ENCODE measurements at regions not wholly inside any gene's neighbourhood (a gene's known extent, or its start where the extent isn't known, plus 50 kb on each side); places are given as distances from the start of the nearest gene placed in this dataset.
A peak's percentile ranks its signal among the peaks of the same experiment; 100 is the strongest.

DNA sequence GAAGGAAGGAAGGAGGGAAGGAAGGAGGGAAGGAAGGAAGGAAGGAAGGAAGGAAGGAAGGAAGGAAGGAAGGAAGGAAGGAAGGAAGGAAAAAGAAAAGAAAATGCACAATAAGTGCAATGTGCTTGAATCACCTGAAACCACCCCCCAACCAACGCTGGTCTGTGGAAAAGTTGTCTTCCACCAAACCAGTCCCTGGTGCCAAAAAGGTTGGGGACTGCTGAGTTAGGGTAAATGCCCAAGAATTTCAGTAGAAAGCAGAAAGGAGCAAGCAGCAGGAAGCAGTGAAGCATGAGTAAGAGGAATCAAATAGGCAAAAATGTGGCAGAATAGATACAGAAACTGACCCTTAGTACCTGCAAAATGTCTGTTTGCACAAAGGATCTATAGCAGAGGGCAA, 137.2 kb downstream of the JCAD start:
- CTCF ChIA-PET: no interaction called here
- Mint-ChIP-seq H3K4me3 (no peak overlapping the region), H3K9me3 (peaks cover 7% of the 10 kb centered on the region), H3K27me3 (peaks cover 20% of the 10 kb centered on the region), H3K36me3 (no peaks in the 10 kb centered on the region), H3K4me1 (ENCODE audit: low read depth) (no peaks in the 10 kb centered on the region), H3K27ac (no peak overlapping the region)
- DNase-seq: no peak
- intact Hi-C loops (cut with micrococcal nuclease): no loop called here
- POLR2A ChIA-PET: no interaction called here

DNA sequence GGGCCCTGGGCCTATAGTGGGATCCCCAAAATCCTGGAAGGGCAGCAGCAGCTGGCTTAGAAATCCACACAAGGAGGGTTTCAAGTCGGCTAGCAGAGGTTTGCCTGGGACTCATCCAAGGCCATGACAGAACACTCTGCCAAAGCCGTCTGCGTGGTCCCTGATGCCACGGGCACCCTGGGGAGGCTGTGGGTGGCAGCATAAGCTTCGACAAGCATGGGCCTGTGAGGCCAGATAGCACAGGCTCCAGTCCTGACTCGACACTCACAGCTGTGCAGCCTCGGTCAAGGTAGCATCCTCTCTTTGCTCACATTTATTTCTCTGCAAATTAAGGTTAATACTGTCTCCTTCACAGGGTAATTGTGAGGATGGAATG, 138.3 kb downstream of the JCAD start:
- Mint-ChIP-seq H3K4me3 (no peak overlapping the region), H3K27me3 (peaks cover 20% of the 10 kb centered on the region), H3K36me3 (no peaks in the 10 kb centered on the region), H3K9me3 (peaks cover 4% of the 10 kb centered on the region), H3K27ac (no peak overlapping the region), H3K4me1 (ENCODE audit: low read depth) (no peaks in the 10 kb centered on the region)
- CTCF ChIA-PET: no interaction called here
- intact Hi-C loops (cut with micrococcal nuclease): no loop called here
- POLR2A ChIA-PET: no interaction called here
- no peak for DNase-seq

DNA sequence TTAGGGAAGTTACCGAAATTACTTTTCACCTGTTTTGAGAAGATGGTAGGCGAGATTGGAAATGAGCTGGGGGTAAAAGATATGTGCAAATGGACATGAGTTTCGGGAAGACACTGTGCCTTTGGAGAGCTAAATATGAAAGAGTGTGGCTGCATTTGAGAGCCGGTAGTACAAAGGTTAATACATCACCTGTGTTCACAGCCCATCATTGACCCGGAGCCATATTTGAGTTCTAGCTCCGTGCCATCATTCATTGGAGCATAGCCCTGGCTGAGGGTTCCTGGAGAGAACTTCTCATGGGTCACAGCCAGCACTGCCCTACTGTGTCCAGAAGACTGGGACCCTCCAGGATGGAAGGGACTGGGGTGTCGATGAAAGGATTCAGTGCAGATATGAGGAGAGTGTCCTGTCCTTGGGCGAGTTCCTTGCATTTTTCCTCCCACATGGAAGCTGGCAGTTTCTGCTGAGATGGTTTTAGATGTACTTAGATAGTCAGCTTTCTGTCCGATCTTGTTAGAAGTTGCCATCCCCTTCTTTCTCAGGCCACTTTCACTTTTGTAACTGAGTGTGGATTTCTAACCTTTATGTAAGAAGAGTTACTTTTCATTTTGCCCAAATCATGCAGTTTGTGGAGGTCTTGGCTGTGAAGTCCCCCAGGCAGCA, 138.8 kb downstream of the JCAD start:
- peaks cover 20% of the 10 kb centered on the region for H3K27me3 Mint-ChIP-seq
- POLR2A ChIA-PET: no interaction called here
- intact Hi-C loops (cut with micrococcal nuclease): no loop called here
- no peak overlapping the region for H3K4me3 Mint-ChIP-seq
- DNase-seq: no peak
- no peaks in the 10 kb centered on the region for H3K4me1 Mint-ChIP-seq (ENCODE audit: low read depth)
- H3K27ac Mint-ChIP-seq: no peak overlapping the region
- H3K9me3 Mint-ChIP-seq: no peaks in the 10 kb centered on the region
- CTCF ChIA-PET: no interaction called here
- H3K36me3 Mint-ChIP-seq: no peaks in the 10 kb centered on the region

DNA sequence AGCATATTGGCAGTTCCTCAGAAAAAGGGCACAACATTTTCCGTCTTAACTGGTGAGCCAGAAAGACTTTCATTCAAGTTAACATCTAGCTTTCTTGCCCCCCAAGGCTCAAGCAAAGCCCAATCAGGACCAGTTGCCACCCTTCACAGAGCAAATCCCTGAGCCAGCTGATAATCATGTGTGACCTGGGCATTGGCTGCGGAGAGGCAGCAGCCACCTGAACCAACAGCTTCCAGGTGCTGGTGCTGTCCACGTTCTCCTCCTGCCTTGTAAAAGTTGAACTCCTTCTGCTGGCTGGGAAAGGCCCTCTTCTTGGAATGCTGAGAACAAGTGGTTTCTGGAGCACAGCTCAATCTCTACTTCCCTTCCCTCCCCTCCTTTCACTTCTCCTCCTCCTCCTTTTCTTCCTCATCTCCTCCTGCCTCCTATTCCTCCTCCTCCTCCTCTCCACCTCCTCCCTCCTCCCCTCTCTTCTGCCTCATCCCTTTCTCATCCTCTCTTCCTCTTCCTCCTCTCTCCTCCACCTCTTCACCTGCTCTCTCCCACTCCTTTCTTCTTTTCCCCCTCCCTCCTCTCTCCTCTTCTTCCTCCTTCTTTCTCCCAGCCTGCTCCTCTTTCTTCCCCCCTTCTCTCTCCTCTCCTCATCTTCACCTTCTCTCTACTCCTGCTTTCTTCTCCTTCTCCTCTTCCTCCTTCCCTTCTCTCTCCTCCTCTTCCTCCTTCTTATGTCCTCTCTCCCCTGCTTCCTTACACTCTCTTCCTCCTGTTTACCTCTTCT, 140.6 kb downstream of the JCAD start:
- CTCF ChIA-PET: interaction anchor here (0.6 kb wide), 1 partner anchor 23 kb away, joined by 3 read pairs; no protein-coding TSS in a partner anchor
- DNase-seq: no peak
- no peaks in the 10 kb centered on the region for H3K9me3 Mint-ChIP-seq
- H3K36me3 Mint-ChIP-seq: no peaks in the 10 kb centered on the region
- no peak overlapping the region for H3K4me3 Mint-ChIP-seq
- H3K4me1 Mint-ChIP-seq (ENCODE audit: low read depth): no peaks in the 10 kb centered on the region
- H3K27me3 Mint-ChIP-seq: peaks cover 19% of the 10 kb centered on the region
- H3K27ac Mint-ChIP-seq: no peak overlapping the region
- POLR2A ChIA-PET: no interaction called here
- intact Hi-C loops (cut with micrococcal nuclease): no loop called here

DNA sequence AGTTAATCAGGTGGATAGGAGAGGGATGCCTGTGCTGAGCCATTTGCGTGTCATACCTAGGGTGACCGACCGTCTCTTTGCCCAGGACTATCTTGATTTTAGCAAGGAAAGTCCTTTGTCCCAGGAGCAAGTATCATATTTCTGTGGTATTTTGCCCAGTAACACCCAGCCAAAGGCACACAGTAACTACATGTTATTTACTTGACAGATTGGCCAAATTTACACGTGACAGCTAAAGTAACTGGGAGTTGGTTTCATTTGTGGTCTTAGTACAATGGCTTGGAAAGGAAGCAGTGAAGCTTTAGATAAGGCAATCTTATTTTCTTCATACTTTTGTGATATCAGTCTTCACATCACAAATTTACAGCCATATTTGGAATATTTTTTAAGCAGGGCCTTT, 142.1 kb downstream of the JCAD start:
- no peaks in the 10 kb centered on the region for H3K9me3 Mint-ChIP-seq
- H3K27me3 Mint-ChIP-seq: peaks cover 12% of the 10 kb centered on the region
- POLR2A ChIA-PET: no interaction called here
- no peak for DNase-seq
- no peaks in the 10 kb centered on the region for H3K4me1 Mint-ChIP-seq (ENCODE audit: low read depth)
- CTCF ChIA-PET: no interaction called here
- H3K4me3 Mint-ChIP-seq: no peak overlapping the region
- no peak overlapping the region for H3K27ac Mint-ChIP-seq
- H3K36me3 Mint-ChIP-seq: no peaks in the 10 kb centered on the region
- intact Hi-C loops (cut with micrococcal nuclease): no loop called here

DNA sequence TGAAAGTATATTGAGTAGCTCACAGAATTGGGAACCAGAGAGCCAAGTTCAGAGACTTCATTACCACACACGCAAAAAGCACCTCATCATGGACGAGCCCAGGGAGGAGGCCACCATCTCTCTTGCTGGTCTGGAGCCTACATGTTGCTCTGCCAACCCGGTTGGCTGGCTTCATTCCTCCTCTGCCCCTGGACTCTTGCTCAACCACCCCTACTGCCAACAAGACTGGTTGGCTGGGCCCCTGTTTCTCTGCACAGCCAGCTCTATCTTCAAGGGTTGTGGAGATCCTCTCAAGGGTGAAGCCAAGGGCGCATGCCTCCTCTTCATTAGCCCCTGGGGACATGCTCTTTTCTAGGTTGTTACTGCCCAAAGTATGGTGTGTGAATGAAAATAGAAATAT, 142.7 kb downstream of the JCAD start:
- intact Hi-C loops (cut with micrococcal nuclease): no loop called here
- no peak overlapping the region for H3K4me3 Mint-ChIP-seq
- DNase-seq: no peak
- ChIA-PET POLR2A (no interaction called here), CTCF (no interaction called here)
- no peaks in the 10 kb centered on the region for H3K4me1 Mint-ChIP-seq (ENCODE audit: low read depth)
- peaks cover 13% of the 10 kb centered on the region for H3K27me3 Mint-ChIP-seq
- H3K9me3 Mint-ChIP-seq: no peaks in the 10 kb centered on the region
- H3K27ac Mint-ChIP-seq: no peak overlapping the region
- H3K36me3 Mint-ChIP-seq: no peaks in the 10 kb centered on the region

DNA sequence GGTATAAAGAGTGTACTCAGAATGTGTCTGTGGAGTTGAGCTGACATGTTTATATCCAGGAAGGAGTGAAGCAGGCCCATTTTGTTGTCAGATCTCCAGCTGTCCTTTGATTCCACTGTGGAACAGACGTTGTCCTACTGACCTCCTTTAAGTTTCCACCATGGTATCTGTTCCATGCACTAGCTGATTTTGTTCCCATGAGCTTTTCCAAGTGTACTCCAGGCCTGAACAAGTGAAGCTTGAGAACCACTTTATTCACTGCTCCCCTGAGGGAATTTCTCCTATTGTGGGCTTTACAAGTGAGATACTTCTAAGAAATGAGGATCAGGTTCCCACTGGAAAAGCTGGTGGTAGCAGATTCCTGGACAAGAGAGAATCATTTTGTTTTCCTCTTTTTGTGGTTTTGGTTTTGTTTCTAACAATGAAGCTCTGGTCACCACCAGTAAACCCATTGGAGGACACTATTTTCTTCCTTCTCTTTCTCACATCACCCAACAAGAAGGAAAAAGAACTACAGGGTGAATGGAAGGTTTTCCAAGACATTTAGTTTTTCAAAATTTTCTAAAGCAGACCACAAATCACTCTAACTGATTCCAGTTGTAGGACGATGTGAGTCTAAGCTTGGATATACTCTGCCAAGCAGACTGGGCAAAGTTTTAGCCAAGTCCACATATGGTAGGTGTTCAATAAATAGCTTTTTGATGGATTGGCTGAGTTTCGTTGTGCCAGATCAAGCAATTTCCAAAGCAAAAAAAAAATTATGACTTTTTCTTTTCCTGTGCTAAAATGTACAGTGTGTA, 144.2 kb downstream of the JCAD start:
- intact Hi-C loops (cut with micrococcal nuclease): no loop called here
- CTCF ChIA-PET: no interaction called here
- no peak overlapping the region for H3K27ac Mint-ChIP-seq

DNA sequence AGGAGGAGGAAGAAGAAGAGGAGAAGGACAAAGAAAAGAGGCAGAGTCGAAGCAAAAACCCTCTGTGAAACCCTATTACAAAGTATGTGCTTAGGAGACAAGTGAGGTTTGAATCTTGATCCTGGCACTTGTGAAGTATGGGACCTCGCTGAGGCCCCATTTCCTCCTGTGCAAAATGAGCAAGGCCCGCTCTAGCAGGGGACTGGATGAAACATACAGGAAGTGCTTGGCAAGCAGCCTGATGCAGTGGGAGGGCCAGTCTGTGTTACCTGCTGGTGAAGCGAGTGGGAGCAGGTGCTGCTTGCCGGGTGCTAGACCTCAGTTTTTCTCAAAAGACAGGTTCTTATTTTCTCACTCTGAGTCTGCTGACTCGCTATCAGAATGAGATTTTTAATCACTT, 150.4 kb downstream of the JCAD start:
- Mint-ChIP-seq H3K4me3 (no peak overlapping the region), H3K4me1 (ENCODE audit: low read depth) (peaks cover 2% of the 10 kb centered on the region), H3K9me3 (no peaks in the 10 kb centered on the region), H3K27ac (no peak overlapping the region), H3K36me3 (no peaks in the 10 kb centered on the region), H3K27me3 (peaks cover 25% of the 10 kb centered on the region)
- CTCF ChIA-PET: no interaction called here
- peak; percentile 48 for DNase-seq
- intact Hi-C loops (cut with micrococcal nuclease): no loop called here
- POLR2A ChIA-PET: no interaction called here

More for the DNA sequence above, 144.2 kb downstream of the JCAD start:
- H3K27me3 Mint-ChIP-seq: peaks cover 17% of the 10 kb centered on the region
- POLR2A ChIA-PET: no interaction called here
- no peak for DNase-seq
- no peaks in the 10 kb centered on the region for H3K4me1 Mint-ChIP-seq (ENCODE audit: low read depth)
- H3K9me3 Mint-ChIP-seq: no peaks in the 10 kb centered on the region
- H3K36me3 Mint-ChIP-seq: no peaks in the 10 kb centered on the region
- no peak overlapping the region for H3K4me3 Mint-ChIP-seq

DNA sequence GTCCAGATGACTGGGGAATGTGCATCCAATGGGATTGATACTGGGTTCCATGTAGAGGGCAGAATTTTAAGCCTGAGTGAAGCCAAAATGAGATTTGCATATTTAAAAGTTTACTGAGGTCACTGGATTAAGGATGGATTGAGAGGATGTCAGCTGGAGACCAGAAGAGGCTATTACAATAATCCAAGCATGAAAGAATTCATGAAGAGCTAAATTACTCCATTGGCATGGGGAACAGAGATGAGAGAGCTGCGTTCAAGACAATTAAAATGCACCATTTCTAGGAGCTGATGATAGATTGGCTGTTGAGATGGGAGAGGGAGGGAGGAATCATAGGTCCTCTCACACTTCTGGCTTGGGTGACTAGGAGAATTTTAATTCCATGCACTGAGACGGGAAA, 158.5 kb downstream of the JCAD start:
- Mint-ChIP-seq H3K36me3 (no peaks in the 10 kb centered on the region), H3K27me3 (peaks cover 12% of the 10 kb centered on the region), H3K4me3 (no peak overlapping the region), H3K4me1 (ENCODE audit: low read depth) (no peaks in the 10 kb centered on the region), H3K27ac (no peak overlapping the region), H3K9me3 (no peaks in the 10 kb centered on the region)
- intact Hi-C loops (cut with micrococcal nuclease): no loop called here
- no peak for DNase-seq
- POLR2A ChIA-PET: no interaction called here
- CTCF ChIA-PET: no interaction called here

DNA sequence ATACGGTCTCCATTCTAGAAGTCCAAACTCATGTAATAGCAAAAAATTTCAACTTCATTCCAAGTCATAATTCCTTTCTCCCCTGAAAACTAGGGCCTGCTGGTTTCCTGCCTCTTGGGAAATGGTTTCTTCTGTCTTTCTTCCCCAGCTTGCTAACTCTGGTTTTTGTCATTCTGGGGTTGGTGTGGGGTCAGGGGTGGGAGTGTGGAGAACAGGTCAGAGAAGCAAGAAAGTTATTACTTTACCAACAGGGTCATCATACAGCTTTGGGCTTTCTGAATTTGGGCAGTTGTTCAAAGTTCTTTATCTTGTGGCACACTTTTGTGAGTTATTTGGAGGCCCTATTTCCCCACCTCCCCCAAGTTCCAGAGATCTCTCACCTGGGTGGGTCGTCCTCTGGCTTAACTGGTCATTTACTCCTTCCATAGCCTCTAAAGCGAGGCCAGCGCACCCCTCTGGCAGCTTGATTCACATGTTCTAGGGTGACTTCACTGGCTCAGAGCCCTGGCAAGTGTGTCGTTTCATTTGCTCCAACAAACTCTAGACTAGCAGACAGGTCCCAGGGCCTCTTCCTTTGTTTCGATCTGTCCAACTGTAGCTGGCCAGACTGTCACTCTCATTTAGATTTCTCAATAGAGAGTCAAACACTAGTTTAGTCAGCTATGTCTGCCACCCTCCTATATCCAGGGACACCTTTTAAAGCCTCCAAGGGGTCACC, 161.2 kb downstream of the JCAD start:
- H3K27me3 Mint-ChIP-seq: peaks cover 9% of the 10 kb centered on the region
- intact Hi-C loops (cut with micrococcal nuclease): no loop called here

DNA sequence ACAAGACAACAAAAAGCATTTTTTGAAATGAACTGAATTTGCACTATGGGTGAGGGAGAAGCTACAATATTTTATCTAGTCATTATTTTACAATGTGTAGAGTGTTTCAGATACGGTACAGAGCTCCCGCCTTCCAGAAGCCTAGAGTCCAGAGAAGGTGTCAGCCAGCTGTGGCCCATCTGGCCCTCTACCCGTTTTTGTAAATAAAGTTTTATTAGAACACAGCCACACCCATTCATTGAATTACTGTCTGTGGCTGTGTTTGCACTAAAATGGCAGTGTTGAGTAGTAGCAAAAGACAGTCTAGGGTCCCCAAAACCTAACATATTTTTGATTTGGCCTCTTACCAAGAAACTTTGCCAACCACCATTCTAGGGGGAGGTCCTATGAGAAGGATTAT, 162.0 kb downstream of the JCAD start:
- no peak for DNase-seq
- Mint-ChIP-seq H3K27ac (no peak overlapping the region), H3K4me3 (no peak overlapping the region), H3K4me1 (ENCODE audit: low read depth) (no peaks in the 10 kb centered on the region), H3K9me3 (no peaks in the 10 kb centered on the region), H3K27me3 (peaks cover 9% of the 10 kb centered on the region), H3K36me3 (no peaks in the 10 kb centered on the region)
- CTCF ChIA-PET: no interaction called here
- POLR2A ChIA-PET: no interaction called here
- intact Hi-C loops (cut with micrococcal nuclease): no loop called here

More for the DNA sequence above, 161.2 kb downstream of the JCAD start:
- Mint-ChIP-seq H3K4me3 (no peak overlapping the region), H3K36me3 (no peaks in the 10 kb centered on the region), H3K27ac (no peak overlapping the region), H3K9me3 (no peaks in the 10 kb centered on the region), H3K4me1 (ENCODE audit: low read depth) (no peaks in the 10 kb centered on the region)
- ChIA-PET CTCF (no interaction called here), POLR2A (no interaction called here)
- DNase-seq: no peak

DNA sequence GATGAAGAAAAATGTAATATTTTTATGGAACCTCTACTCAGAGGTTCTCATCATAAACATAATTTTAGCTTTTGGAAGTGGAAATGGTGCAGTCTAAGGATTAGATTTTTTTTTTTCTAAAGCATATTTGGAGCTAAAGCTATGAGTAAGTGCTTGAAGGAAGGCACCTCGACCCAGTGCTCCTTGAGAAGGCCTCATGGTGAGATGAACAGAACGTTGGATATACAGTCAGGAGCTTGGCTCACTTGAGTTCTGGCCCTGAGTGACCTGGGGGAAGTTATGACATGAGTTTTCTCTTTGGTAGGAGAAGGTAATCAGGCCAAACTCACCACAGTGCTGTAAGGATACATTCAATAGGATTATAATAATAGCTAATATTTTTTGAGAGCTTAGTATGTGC, 163.3 kb downstream of the JCAD start:
- H3K27me3 Mint-ChIP-seq: peaks cover 9% of the 10 kb centered on the region
- intact Hi-C loops (cut with micrococcal nuclease): no loop called here
- ChIA-PET CTCF (interaction anchor here (0.6 kb wide), 1 partner anchor 22 kb away, joined by 3 read pairs; no protein-coding TSS in a partner anchor), POLR2A (no interaction called here)
- no peak overlapping the region for H3K27ac Mint-ChIP-seq
- no peaks in the 10 kb centered on the region for H3K36me3 Mint-ChIP-seq
- DNase-seq: no peak
- no peaks in the 10 kb centered on the region for H3K4me1 Mint-ChIP-seq (ENCODE audit: low read depth)
- H3K9me3 Mint-ChIP-seq: no peaks in the 10 kb centered on the region
- H3K4me3 Mint-ChIP-seq: no peak overlapping the region

Measured in activated CD4-positive, alpha-beta memory T cell treated with anti-CD3 and anti-CD28 coated beads for 36 hours (primary cell).